ENCODE measurements at regions not wholly inside any gene's neighbourhood (a gene's known extent, or its start where the extent isn't known, plus 50 kb on each side); places are given as distances from the start of the nearest gene placed in this dataset.

DNA sequence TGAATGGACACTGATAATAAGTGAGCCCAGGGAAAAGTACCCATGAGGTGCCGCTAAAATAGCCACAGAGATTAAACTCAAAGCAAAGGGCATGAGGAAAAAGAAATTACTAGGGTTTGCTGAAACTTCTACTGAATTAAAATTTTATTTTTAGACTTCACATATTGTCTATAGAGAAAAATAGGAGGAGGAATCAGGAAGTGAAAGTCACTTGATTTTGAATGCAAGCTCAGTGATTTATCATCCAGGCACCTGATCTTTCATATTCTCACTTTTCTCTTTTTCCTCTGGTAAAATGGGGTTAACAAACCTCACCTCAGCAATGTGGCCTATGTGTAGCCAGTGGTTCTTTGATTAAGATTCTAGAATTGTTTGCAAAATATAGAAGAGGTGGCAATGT, 479.8 kb downstream of the BCL11B start:
- DNase-seq = no peak
- H3K4me1 ChIP-seq = no peaks in the 10 kb centered on the region
- intact Hi-C loops (cut with DNase I; ENCODE audit: low total_unique reads) = no loop called here
- peaks cover 0 to 8% of the 10 kb centered on the region in 2 donors for H3K27me3 ChIP-seq
- H3K36me3 ChIP-seq = no peaks in the 10 kb centered on the region
- TF ChIP-seq, protein P1, sequence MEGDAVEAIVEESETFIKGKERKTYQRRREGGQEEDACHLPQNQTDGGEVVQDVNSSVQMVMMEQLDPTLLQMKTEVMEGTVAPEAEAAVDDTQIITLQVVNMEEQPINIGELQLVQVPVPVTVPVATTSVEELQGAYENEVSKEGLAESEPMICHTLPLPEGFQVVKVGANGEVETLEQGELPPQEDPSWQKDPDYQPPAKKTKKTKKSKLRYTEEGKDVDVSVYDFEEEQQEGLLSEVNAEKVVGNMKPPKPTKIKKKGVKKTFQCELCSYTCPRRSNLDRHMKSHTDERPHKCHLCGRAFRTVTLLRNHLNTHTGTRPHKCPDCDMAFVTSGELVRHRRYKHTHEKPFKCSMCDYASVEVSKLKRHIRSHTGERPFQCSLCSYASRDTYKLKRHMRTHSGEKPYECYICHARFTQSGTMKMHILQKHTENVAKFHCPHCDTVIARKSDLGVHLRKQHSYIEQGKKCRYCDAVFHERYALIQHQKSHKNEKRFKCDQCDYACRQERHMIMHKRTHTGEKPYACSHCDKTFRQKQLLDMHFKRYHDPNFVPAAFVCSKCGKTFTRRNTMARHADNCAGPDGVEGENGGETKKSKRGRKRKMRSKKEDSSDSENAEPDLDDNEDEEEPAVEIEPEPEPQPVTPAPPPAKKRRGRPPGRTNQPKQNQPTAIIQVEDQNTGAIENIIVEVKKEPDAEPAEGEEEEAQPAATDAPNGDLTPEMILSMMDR (IDR thresholded peaks at IDR 0.05) = no peak
- no peak overlapping the region for H3K27ac ChIP-seq
- H3K4me3 ChIP-seq = no peak overlapping the region
- H3K9me3 ChIP-seq = peaks cover 0 to 6% (median 0%) of the 10 kb centered on the region in 3 donors

GRCh38 chr14:98798099-98798498, 473.9 kb downstream of the BCL11B start:
- no peak overlapping the region for H3K4me3 ChIP-seq
- no peaks in the 10 kb centered on the region for H3K36me3 ChIP-seq
- no peak for DNase-seq
- TF ChIP-seq, protein P1 (IDR thresholded peaks at IDR 0.05) = no peak
- no peaks in the 10 kb centered on the region for H3K4me1 ChIP-seq
- no peak overlapping the region for H3K27ac ChIP-seq
- intact Hi-C loops (cut with DNase I; ENCODE audit: low total_unique reads) = no loop called here
- H3K9me3 ChIP-seq = peaks cover 0 to 6% (median 0%) of the 10 kb centered on the region in 3 donors
- H3K27me3 ChIP-seq = no peaks in the 10 kb centered on the region

DNA sequence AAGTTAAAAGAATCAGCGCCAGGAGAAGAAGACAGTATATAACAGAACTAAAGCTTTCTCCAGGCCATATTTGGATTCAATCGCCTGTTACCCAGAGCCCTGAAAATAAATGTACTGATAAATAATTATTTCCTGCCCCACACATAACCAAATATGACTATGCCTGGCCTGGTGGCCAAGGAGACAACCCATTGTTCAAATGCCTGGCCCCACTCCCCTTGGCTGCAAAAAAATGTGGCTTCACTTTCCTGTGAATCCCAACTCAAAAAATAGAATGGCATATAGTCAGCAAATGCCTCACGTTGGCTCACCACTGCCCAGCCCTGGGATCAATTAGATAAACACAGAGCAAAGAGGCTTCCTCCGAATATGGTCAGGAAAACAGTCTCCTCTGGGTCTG, 472.1 kb downstream of the BCL11B start:
- Histone ChIP-seq H3K9me3 (peaks cover 0 to under 1% (median 0%) of the 10 kb centered on the region in 3 donors), H3K4me3 (no peak overlapping the region), H3K27me3 (no peaks in the 10 kb centered on the region), H3K27ac (no peak overlapping the region), H3K4me1 (no peaks in the 10 kb centered on the region), H3K36me3 (no peaks in the 10 kb centered on the region)
- TF ChIP-seq, protein P1 (IDR thresholded peaks at IDR 0.05) = no peak
- intact Hi-C loops (cut with DNase I; ENCODE audit: low total_unique reads) = no loop called here
- no peak for DNase-seq

DNA sequence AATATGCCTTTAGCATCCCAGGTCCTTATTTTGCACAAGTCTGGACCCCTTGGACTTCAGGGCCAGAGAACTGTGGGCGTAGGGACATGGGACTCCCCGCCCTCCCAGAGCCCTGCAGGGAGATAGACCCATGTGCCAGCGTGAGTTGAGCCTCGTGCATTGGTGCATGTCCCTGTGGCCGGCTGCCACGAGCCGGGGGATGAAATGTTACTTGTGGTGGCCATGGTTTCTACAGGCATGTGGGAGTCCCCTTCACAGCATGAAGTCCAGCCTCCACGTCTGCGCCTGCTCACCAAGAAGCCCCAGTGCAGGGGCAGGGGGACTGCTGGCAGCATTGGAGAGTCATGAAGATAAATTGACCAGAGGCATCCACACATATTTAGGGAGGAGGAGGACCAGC, 470.0 kb downstream of the BCL11B start:
- Histone ChIP-seq H3K36me3 (no peaks in the 10 kb centered on the region), H3K9me3 (no peaks in the 10 kb centered on the region), H3K27ac (no peak overlapping the region), H3K27me3 (no peaks in the 10 kb centered on the region), H3K4me1 (no peaks in the 10 kb centered on the region), H3K4me3 (no peak overlapping the region)
- intact Hi-C loops (cut with DNase I; ENCODE audit: low total_unique reads) = no loop called here
- TF ChIP-seq, protein P1 (IDR thresholded peaks at IDR 0.05) = no peak
- no peak for DNase-seq

DNA sequence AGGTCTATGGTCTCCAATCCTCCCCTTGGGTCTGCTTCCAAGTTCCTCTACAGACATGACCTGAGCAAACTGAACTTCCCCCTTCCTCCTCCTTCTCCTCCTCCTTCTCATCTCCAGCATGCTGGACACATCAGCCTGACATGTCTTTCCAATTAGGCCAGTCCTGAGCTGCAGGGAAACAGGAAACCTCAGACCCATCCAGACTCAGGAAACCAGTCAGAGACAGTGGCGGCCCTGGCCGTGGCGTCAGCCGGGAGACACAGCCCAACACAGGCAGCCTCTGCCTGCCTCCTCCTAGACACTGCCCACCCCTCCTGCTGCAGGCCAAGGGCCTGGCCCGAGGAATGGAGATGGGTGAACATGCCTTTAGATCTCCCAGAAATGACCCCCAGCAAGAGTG, 468.8 kb downstream of the BCL11B start:
- no peaks in the 10 kb centered on the region for H3K27me3 ChIP-seq
- DNase-seq = no peak
- H3K4me3 ChIP-seq = no peak overlapping the region
- TF ChIP-seq, protein P1 (IDR thresholded peaks at IDR 0.05) = no peak
- intact Hi-C loops (cut with DNase I; ENCODE audit: low total_unique reads) = no loop called here
- H3K4me1 ChIP-seq = no peaks in the 10 kb centered on the region
- no peak overlapping the region for H3K27ac ChIP-seq
- H3K9me3 ChIP-seq = no peaks in the 10 kb centered on the region
- H3K36me3 ChIP-seq = no peaks in the 10 kb centered on the region
